H1 (cell line): ENCODE measurements at regions not wholly inside any gene's neighbourhood (a gene's known extent, or its start where the extent isn't known, plus 50 kb on each side); places are given as distances from the start of the nearest gene placed in this dataset.

Experiments
- CHD1 ChIP-seq: IDR thresholded peaks from 2 replicates; pipeline ENCODE4 v1.6.1; 2012; ENCODE audit warnings: low read depth, low read length, improper control_type of control experiment
- CHD7 ChIP-seq: fragments of 300-600 bp; sonication (generic); IDR thresholded peaks from 2 replicates; pipeline ENCODE4 v1.7.1; 2012; ENCODE audit warnings: low read length, moderate library complexity, mild to moderate bottlenecking, inconsistent platforms; ENCODE audit not compliant: insufficient replicate concordance
- CREB1 ChIP-seq: IDR thresholded peaks from 2 replicates; pipeline ENCODE4 v1.6.1; 2012; ENCODE audit warnings: inconsistent platforms
- HDAC6 ChIP-seq: IDR thresholded peaks from one replicate; pipeline ENCODE4 v1.7.1; 2012; ENCODE audit warnings: low read depth, mild to moderate bottlenecking, inconsistent platforms, low read length, moderate library complexity
- JUN ChIP-seq: IDR thresholded peaks from 2 replicates; pipeline ENCODE4 v1.6.1; 2011; ENCODE audit warnings: low read depth, mild to moderate bottlenecking, improper control_type of control experiment, low read length
- KDM5A ChIP-seq: fragments of 200-600 bp; IDR thresholded peaks from 2 replicates; pipeline ENCODE4 v1.7.1; 2012; ENCODE audit warnings: mild to moderate bottlenecking, low read length, inconsistent platforms, mixed read lengths
- RFX5 ChIP-seq: IDR thresholded peaks from 2 replicates; pipeline ENCODE4 v1.6.1; 2011; ENCODE audit warnings: low read depth, low read length, improper control_type of control experiment, borderline replicate concordance
- SIX5 ChIP-seq: IDR thresholded peaks from 2 replicates; pipeline ENCODE4 v1.6.1; 2011; ENCODE audit warnings: mild to moderate bottlenecking, low read depth, low read length
- SP2 ChIP-seq: IDR thresholded peaks from 2 replicates; pipeline ENCODE4 v1.6.1; 2012; ENCODE audit warnings: mild to moderate bottlenecking, low read length, inconsistent platforms
- SP4 ChIP-seq: IDR thresholded peaks from 2 replicates; pipeline ENCODE4 v1.6.1; 2012; ENCODE audit warnings: low read length, inconsistent platforms
- ZNF274 ChIP-seq: IDR thresholded peaks from 2 replicates; pipeline ENCODE4 v1.7.0; 2012; ENCODE audit warnings: low read length, borderline replicate concordance; ENCODE audit errors: extremely low read depth

- TF ChIP-seq CHD7 (no peak), CREB1 (no peak), SP2 (no peak), KDM5A (no peak), SP4 (no peak), CHD1 (no peak), JUN (no peak), RFX5 (no peak), SIX5 (no peak), HDAC6 (no peak), ZNF274 (no peak)
Measured at GRCh38 chr10:131461093-131461492, 149.6 kb upstream of the TCERG1L start (continued).
